ENCODE measurements at regions not wholly inside any gene's neighbourhood (a gene's known extent, or its start where the extent isn't known, plus 50 kb on each side); places are given as distances from the start of the nearest gene placed in this dataset.
A peak's percentile ranks its signal among the peaks of the same experiment; 100 is the strongest.

- ATAC-seq (ENCODE audit: insufficient read depth, low read depth) (peak; percentile 56; the same call in 2 of the 3 replicates), DNase-seq (no peak)
- Histone ChIP-seq H3K27me3 (ENCODE audit: insufficient read depth, low read length, poor library complexity) (no peaks in the 10 kb centered on the region), H2AFZ (ENCODE audit: low read depth, low read length) (no peak overlapping the region), H4K20me1 (ENCODE audit: insufficient read depth, low read length) (no peaks in the 10 kb centered on the region), H3K79me2 (ENCODE audit: insufficient read depth, low read length) (no peaks in the 10 kb centered on the region), H3K36me3 (ENCODE audit: insufficient read depth, low read length) (peaks cover 25% of the 10 kb centered on the region; the same call in 1 of the 2 replicates), H3K9ac (ENCODE audit: low read depth, low read length) (no peak overlapping the region), H3K4me3 (ENCODE audit: low read depth in 1 of 2, low read length in 2 of 2) (no peak overlapping the region), H3K4me2 (ENCODE audit: insufficient read depth, low read length) (no peak overlapping the region), H3K9me3 (ENCODE audit: insufficient read depth, low read length, severe bottlenecking) (no peaks in the 10 kb centered on the region), H3K27ac (ENCODE audit: low read length) (no peak overlapping the region), H3K4me1 (ENCODE audit: insufficient read depth, low read length) (no peaks in the 10 kb centered on the region)
- no peak for TF ChIP-seq EZH2 (IDR thresholded peaks at IDR 0.05; ENCODE audit: borderline replicate concordance, low read depth, low read length, severe bottlenecking)
- TF ChIP-seq, protein P1, sequence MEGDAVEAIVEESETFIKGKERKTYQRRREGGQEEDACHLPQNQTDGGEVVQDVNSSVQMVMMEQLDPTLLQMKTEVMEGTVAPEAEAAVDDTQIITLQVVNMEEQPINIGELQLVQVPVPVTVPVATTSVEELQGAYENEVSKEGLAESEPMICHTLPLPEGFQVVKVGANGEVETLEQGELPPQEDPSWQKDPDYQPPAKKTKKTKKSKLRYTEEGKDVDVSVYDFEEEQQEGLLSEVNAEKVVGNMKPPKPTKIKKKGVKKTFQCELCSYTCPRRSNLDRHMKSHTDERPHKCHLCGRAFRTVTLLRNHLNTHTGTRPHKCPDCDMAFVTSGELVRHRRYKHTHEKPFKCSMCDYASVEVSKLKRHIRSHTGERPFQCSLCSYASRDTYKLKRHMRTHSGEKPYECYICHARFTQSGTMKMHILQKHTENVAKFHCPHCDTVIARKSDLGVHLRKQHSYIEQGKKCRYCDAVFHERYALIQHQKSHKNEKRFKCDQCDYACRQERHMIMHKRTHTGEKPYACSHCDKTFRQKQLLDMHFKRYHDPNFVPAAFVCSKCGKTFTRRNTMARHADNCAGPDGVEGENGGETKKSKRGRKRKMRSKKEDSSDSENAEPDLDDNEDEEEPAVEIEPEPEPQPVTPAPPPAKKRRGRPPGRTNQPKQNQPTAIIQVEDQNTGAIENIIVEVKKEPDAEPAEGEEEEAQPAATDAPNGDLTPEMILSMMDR (IDR thresholded peaks at IDR 0.05; ENCODE audit: borderline replicate concordance, extremely low read depth, low read length, poor library complexity, severe bottlenecking): peak; percentile 31
Observed at GRCh38 chrX:45743081-45743533, 542.4 kb upstream of the DIPK2B start.

DNA sequence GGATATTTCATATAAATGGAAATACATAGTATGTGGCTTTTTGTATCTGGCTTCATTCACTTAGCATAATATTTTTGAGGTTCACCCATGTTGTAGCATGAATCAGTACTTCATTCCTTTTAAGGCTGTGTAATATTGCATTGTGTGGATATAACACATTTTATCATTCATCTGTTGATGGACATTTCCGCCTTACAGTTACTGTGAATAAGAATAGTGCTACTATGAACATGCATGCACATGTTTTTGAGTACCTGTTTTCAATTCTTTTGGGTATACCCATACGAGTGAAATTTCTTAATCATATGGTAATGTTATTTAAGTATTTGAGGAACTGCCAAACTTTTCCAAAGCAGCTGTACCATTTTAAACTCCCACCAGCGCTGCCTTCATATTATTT is 539.6 kb upstream of the DIPK2B start:
- Histone ChIP-seq H3K4me1 (ENCODE audit: insufficient read depth, low read length) (no peaks in the 10 kb centered on the region), H3K36me3 (ENCODE audit: insufficient read depth, low read length) (peaks cover 3% of the 10 kb centered on the region; the same call in 1 of the 2 replicates), H3K4me2 (ENCODE audit: insufficient read depth, low read length) (no peak overlapping the region), H3K9me3 (ENCODE audit: insufficient read depth, low read length, severe bottlenecking) (no peaks in the 10 kb centered on the region), H3K79me2 (ENCODE audit: insufficient read depth, low read length) (no peaks in the 10 kb centered on the region), H3K9ac (ENCODE audit: low read depth, low read length) (no peak overlapping the region), H3K27ac (ENCODE audit: low read length) (no peak overlapping the region), H3K4me3 (ENCODE audit: low read depth in 1 of 2, low read length in 2 of 2) (no peak overlapping the region), H3K27me3 (ENCODE audit: insufficient read depth, low read length, poor library complexity) (no peaks in the 10 kb centered on the region), H4K20me1 (ENCODE audit: insufficient read depth, low read length) (no peaks in the 10 kb centered on the region), H2AFZ (ENCODE audit: low read depth, low read length) (no peak overlapping the region)
- no peak for TF ChIP-seq EZH2 (IDR thresholded peaks at IDR 0.05; ENCODE audit: borderline replicate concordance, low read depth, low read length, severe bottlenecking)
- TF ChIP-seq, protein P1 (IDR thresholded peaks at IDR 0.05; ENCODE audit: borderline replicate concordance, extremely low read depth, low read length, poor library complexity, severe bottlenecking): no peak
- no peak for ATAC-seq (ENCODE audit: insufficient read depth, low read depth)
- DNase-seq: no peak

DNA sequence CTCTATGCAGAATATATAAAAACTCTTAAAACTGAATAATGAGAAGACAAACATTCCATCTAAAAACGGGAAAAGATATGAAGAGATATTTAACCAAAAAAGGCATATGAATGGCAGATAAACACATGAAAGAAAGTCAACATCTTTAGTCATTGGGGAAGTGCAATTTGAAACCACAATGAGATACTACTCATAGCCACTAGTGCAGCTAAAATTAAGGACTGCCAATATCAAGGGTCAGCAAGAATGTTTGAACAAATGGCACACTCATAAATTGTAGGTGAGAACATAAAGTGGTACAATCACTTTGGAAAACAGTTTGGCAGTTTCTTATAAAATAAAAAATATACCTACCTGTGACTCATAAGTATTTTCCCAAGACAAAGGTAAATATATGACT is 534.9 kb upstream of the DIPK2B start:
- Histone ChIP-seq H3K9ac (ENCODE audit: low read depth, low read length) (no peak overlapping the region), H3K79me2 (ENCODE audit: insufficient read depth, low read length) (no peaks in the 10 kb centered on the region), H3K4me1 (ENCODE audit: insufficient read depth, low read length) (no peaks in the 10 kb centered on the region), H3K4me3 (ENCODE audit: low read depth in 1 of 2, low read length in 2 of 2) (no peak overlapping the region), H3K36me3 (ENCODE audit: insufficient read depth, low read length) (no peaks in the 10 kb centered on the region), H3K27ac (ENCODE audit: low read length) (no peak overlapping the region), H4K20me1 (ENCODE audit: insufficient read depth, low read length) (no peaks in the 10 kb centered on the region), H2AFZ (ENCODE audit: low read depth, low read length) (no peak overlapping the region), H3K9me3 (ENCODE audit: insufficient read depth, low read length, severe bottlenecking) (no peaks in the 10 kb centered on the region), H3K4me2 (ENCODE audit: insufficient read depth, low read length) (no peak overlapping the region), H3K27me3 (ENCODE audit: insufficient read depth, low read length, poor library complexity) (no peaks in the 10 kb centered on the region)
- no peak for ATAC-seq (ENCODE audit: insufficient read depth, low read depth)
- no peak for DNase-seq
- TF ChIP-seq EZH2 (IDR thresholded peaks at IDR 0.05; ENCODE audit: borderline replicate concordance, low read depth, low read length, severe bottlenecking): no peak

DNA sequence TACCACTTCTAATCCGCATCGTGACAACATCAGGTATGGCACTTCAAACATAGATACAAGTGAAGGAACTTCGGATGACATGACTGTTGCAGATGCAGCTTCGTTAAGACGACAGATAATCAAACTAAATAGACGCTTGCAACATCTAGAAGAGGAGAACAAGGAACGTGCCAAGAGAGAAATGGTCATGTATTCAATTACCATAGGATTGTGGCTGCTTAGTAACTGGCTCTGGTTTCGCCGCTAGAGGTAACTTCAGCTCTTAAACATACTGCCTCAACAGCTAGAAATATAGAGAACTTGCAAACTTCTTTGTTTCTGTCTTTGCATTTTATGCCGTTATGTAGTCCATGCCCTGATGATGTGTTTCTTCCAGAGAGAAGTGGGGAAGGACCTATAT is 530.8 kb upstream of the DIPK2B start:
- Histone ChIP-seq H3K79me2 (ENCODE audit: insufficient read depth, low read length) (no peaks in the 10 kb centered on the region), H3K27me3 (ENCODE audit: insufficient read depth, low read length, poor library complexity) (no peaks in the 10 kb centered on the region), H3K4me3 (ENCODE audit: low read depth in 1 of 2, low read length in 2 of 2) (no peak overlapping the region), H3K27ac (ENCODE audit: low read length) (no peak overlapping the region), H3K9ac (ENCODE audit: low read depth, low read length) (no peak overlapping the region), H4K20me1 (ENCODE audit: insufficient read depth, low read length) (no peaks in the 10 kb centered on the region), H3K9me3 (ENCODE audit: insufficient read depth, low read length, severe bottlenecking) (no peaks in the 10 kb centered on the region), H3K4me1 (ENCODE audit: insufficient read depth, low read length) (no peaks in the 10 kb centered on the region), H2AFZ (ENCODE audit: low read depth, low read length) (no peak overlapping the region), H3K4me2 (ENCODE audit: insufficient read depth, low read length) (no peak overlapping the region), H3K36me3 (ENCODE audit: insufficient read depth, low read length) (no peaks in the 10 kb centered on the region)
- no peak for DNase-seq
- ATAC-seq (ENCODE audit: insufficient read depth, low read depth): no peak
- no peak for TF ChIP-seq EZH2 (IDR thresholded peaks at IDR 0.05; ENCODE audit: borderline replicate concordance, low read depth, low read length, severe bottlenecking)
- TF ChIP-seq, protein P1 (IDR thresholded peaks at IDR 0.05; ENCODE audit: borderline replicate concordance, extremely low read depth, low read length, poor library complexity, severe bottlenecking): no peak
